ENCODE measurements at regions not wholly inside any gene's neighbourhood (a gene's known extent, or its start where the extent isn't known, plus 50 kb on each side); places are given as distances from the start of the nearest gene placed in this dataset.

DNA sequence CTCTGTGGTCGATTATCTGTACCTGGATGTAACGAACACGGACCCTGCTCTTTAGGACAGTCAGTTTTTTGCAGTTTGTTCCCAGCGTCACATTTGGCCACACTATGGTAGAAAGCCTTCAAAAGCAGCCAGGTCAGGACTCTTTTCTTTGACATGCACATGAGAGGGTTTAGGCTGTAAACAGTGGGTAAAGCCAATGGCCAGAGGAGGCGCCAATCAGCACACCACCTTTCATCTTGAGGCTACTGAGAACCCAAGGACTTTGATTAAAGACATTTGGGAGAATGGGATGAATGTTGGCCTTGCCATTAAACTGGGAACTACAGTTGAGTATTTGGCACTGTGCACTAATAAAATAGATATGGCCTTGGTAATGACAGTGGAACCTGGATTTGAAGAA, 225.9 kb downstream of the OXSM start:
- TF ChIP-seq, protein P1, sequence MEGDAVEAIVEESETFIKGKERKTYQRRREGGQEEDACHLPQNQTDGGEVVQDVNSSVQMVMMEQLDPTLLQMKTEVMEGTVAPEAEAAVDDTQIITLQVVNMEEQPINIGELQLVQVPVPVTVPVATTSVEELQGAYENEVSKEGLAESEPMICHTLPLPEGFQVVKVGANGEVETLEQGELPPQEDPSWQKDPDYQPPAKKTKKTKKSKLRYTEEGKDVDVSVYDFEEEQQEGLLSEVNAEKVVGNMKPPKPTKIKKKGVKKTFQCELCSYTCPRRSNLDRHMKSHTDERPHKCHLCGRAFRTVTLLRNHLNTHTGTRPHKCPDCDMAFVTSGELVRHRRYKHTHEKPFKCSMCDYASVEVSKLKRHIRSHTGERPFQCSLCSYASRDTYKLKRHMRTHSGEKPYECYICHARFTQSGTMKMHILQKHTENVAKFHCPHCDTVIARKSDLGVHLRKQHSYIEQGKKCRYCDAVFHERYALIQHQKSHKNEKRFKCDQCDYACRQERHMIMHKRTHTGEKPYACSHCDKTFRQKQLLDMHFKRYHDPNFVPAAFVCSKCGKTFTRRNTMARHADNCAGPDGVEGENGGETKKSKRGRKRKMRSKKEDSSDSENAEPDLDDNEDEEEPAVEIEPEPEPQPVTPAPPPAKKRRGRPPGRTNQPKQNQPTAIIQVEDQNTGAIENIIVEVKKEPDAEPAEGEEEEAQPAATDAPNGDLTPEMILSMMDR (IDR thresholded peaks at IDR 0.05), result no peak
- TF ChIP-seq POLR2A (IDR thresholded peaks at IDR 0.05), result no peak

Measured in testis (tissue), 2 donors.